Esophagus muscularis mucosa (tissue), 4 donors: ENCODE measurements at regions not wholly inside any gene's neighbourhood (a gene's known extent, or its start where the extent isn't known, plus 50 kb on each side); places are given as distances from the start of the nearest gene placed in this dataset.

ENCODE experiments used
- DNase-seq: peaks from one replicate; pipeline ENCODE4 v3.0.0-alpha.2; 2017; ENCODE audit errors: extremely low spot score
- H3K27ac ChIP-seq, 4 donors: fragments of 200-600 bp; sonication (generic); replicated peaks in 1 of 4; 1 replicate in 3 of 4; 2 replicates in 1 of 4; pipeline ENCODE4 v1.5.1; 2016 to 2019; ENCODE audit warnings: mild to moderate bottlenecking in 1 of 4
- H3K27me3 ChIP-seq, 4 donors: fragments of 200-600 bp; sonication (generic); one replicate each; pipeline versions ENCODE4 v1.5.1 to v1.6.0; 2016 to 2019
- H3K36me3 ChIP-seq, 4 donors: fragments of 200-600 bp; sonication (generic); one replicate each; pipeline ENCODE4 v1.5.1; 2016 to 2019
- H3K4me1 ChIP-seq, 4 donors: fragments of 200-600 bp; sonication (generic); one replicate each; pipeline ENCODE4 v1.5.1; 2016 to 2019
- H3K4me3 ChIP-seq, 4 donors: fragments of 200-600 bp; sonication (generic); 1 replicate in 2 of 4; 2 replicates in 2 of 4; pipeline ENCODE4 v1.5.1; 2016 to 2019; ENCODE audit warnings: mild to moderate bottlenecking in 4 of 4, moderate library complexity in 1 of 4
- H3K9me3 ChIP-seq, 4 donors: fragments of 200-600 bp; sonication (generic); 1 replicate in 3 of 4; 2 replicates in 1 of 4; pipeline ENCODE4 v1.5.1; 2016 to 2019
- EP300 ChIP-seq: sonication (generic); formaldehyde crosslinking; IDR thresholded peaks from one replicate; pipeline ENCODE4 v1.6.1; 2017; ENCODE audit warnings: antibody characterized with exemption
- POLR2A ChIP-seq: fragments of 450-650 bp; IDR thresholded peaks from one replicate; pipeline ENCODE4 v1.6.1; 2017; ENCODE audit warnings: antibody characterized with exemption, moderate library complexity, mild to moderate bottlenecking, low read depth
- POLR2AphosphoS5 ChIP-seq, 2 donors: sonication (generic); formaldehyde crosslinking; IDR thresholded peaks; one replicate each; pipeline ENCODE4 v1.6.1; 2017; ENCODE audit warnings: antibody characterized with exemption in 2 of 2
- WGBS: methylation state at CpG from one replicate; pipeline ENCODE4 v1.1.5; 2018; 5-methylcytosine and 5-hydroxymethylcytosine counted together
- intact Hi-C: fragments of 100-400 bp; cut with DNase I; formaldehyde crosslinking; loops from one replicate; pipeline ENCODE4 v1.15.1; 2023
- TF ChIP-seq, protein P1 (sequence below), 3 experiments: fragments of 200-600 bp in 2 of 3; fragments of 450-650 bp in 1 of 3; sonication (generic) in 2 of 3; IDR thresholded peaks; one replicate each; pipeline ENCODE4 v1.5.1; 2017 to 2019; ENCODE audit warnings: antibody characterized with exemption in 3 of 3, mild to moderate bottlenecking in 2 of 3, moderate library complexity in 1 of 3

DNA sequence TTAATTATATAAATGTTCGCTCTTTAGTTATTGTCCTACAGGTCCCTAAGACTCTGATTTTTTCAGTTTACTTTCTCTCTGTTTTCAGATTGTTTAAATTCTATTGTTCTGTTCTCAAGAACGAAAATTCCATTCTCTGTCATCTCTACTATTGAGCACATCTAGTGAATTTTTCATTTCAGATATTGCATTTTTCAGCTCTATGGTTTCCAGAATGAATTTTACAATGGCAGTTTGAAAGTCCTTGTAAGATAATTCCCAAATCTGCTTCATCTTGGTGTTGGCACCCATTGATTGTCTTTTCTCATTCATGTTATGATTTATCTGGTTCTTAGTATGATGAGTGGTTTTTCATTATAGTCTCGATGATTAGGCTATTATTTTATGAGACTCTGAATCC lies 519.6 kb upstream of the LRFN5 start:
- no peak overlapping the region for H3K27ac ChIP-seq
- peaks cover 0 to 13% (median 5%) of the 10 kb centered on the region in 4 donors for H3K9me3 ChIP-seq
- no peak for DNase-seq
- 88% methylated on average over 3 of the region's 3 CpGs for WGBS
- TF ChIP-seq, protein P1, sequence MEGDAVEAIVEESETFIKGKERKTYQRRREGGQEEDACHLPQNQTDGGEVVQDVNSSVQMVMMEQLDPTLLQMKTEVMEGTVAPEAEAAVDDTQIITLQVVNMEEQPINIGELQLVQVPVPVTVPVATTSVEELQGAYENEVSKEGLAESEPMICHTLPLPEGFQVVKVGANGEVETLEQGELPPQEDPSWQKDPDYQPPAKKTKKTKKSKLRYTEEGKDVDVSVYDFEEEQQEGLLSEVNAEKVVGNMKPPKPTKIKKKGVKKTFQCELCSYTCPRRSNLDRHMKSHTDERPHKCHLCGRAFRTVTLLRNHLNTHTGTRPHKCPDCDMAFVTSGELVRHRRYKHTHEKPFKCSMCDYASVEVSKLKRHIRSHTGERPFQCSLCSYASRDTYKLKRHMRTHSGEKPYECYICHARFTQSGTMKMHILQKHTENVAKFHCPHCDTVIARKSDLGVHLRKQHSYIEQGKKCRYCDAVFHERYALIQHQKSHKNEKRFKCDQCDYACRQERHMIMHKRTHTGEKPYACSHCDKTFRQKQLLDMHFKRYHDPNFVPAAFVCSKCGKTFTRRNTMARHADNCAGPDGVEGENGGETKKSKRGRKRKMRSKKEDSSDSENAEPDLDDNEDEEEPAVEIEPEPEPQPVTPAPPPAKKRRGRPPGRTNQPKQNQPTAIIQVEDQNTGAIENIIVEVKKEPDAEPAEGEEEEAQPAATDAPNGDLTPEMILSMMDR (IDR thresholded peaks at IDR 0.05): no peak
- TF ChIP-seq POLR2AphosphoS5 (IDR thresholded peaks at IDR 0.05): no peak
- no peak for TF ChIP-seq EP300
- no peak for TF ChIP-seq POLR2A
- H3K27me3 ChIP-seq: no peaks in the 10 kb centered on the region
- no peaks in the 10 kb centered on the region for H3K36me3 ChIP-seq
- intact Hi-C loops: no loop called here
- H3K4me1 ChIP-seq: no peaks in the 10 kb centered on the region
- H3K4me3 ChIP-seq: no peak overlapping the region

DNA sequence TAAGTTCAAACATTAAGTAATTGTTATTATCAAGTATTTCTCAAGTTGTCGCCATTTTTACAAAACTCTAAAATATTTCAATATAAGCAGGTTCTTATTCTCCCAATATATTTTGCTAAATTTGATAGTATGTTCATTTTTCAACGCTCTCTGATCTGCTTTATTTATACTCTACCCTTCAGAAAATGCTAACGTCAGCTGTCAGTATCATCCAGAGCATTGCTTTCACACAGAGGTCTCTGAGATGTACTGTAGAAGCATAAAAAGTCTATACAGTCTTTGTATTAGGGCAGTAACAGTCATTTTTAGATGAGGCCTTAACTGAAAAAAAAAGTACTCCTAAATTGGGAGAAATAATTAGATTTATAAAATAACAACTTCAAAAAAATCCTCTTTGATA lies 533.1 kb upstream of the LRFN5 start:
- TF ChIP-seq, protein P1 (IDR thresholded peaks at IDR 0.05): no peak
- TF ChIP-seq POLR2A: no peak
- no peak for TF ChIP-seq POLR2AphosphoS5 (IDR thresholded peaks at IDR 0.05)
- TF ChIP-seq EP300: no peak
- Histone ChIP-seq H3K4me3 (no peak overlapping the region), H3K9me3 (no peaks in the 10 kb centered on the region), H3K27me3 (no peaks in the 10 kb centered on the region), H3K36me3 (no peaks in the 10 kb centered on the region), H3K4me1 (no peaks in the 10 kb centered on the region), H3K27ac (no peak overlapping the region)
- DNase-seq: no peak
- 79% methylated on average over 3 of the region's 3 CpGs for WGBS
- intact Hi-C loops: no loop called here

DNA sequence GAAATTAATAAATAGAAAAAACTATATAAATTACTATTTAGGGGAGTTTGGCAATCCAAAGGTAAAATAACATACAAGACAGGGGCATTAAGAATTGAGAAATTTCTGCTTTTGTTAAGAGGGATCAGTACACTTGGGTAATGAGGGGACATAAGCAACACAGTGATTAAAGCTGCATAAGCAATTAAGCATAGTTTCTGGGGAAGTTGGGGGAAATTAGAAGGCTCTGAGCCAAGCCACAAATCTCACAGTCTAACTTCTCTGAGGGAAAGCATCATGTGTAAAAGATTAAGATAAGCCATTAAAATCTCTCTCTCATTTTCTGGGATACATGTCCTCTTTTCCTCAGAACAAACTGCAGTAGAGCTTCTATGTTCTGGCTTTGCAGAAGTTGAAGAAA lies 533.9 kb upstream of the LRFN5 start:
- no peaks in the 10 kb centered on the region for H3K27me3 ChIP-seq
- TF ChIP-seq, protein P1 (IDR thresholded peaks at IDR 0.05): no peak
- TF ChIP-seq EP300: no peak
- TF ChIP-seq POLR2A: no peak
- TF ChIP-seq POLR2AphosphoS5 (IDR thresholded peaks at IDR 0.05): no peak
- H3K36me3 ChIP-seq: no peaks in the 10 kb centered on the region
- intact Hi-C loops: no loop called here
- H3K4me1 ChIP-seq: no peaks in the 10 kb centered on the region
- no peak overlapping the region for H3K27ac ChIP-seq
- no peak overlapping the region for H3K4me3 ChIP-seq
- H3K9me3 ChIP-seq: no peaks in the 10 kb centered on the region
- no peak for DNase-seq

DNA sequence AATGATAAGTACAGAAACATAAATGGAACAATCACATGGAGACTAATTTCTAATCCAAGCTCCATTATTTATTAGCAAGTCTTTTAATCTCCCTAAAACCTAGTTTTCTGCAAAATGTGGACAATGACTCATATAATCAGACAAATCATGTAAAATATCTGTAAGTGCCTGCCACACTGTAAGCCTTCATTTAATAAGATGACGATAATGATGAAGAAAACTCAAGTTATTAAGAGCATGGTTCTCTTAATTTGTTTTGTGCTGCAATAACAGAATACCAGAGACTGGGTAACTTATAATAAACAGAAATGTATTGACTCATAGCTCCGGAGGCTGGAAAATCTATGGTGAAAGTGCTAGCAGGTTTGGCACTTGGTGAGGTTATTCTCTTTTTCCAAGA lies 535.3 kb upstream of the LRFN5 start:
- Histone ChIP-seq H3K36me3 (no peaks in the 10 kb centered on the region), H3K4me3 (no peak overlapping the region), H3K27ac (no peak overlapping the region), H3K9me3 (no peaks in the 10 kb centered on the region), H3K4me1 (no peaks in the 10 kb centered on the region), H3K27me3 (no peaks in the 10 kb centered on the region)
- no peak for TF ChIP-seq POLR2AphosphoS5 (IDR thresholded peaks at IDR 0.05)
- TF ChIP-seq POLR2A: no peak
- TF ChIP-seq EP300: no peak
- TF ChIP-seq, protein P1 (IDR thresholded peaks at IDR 0.05): no peak
- DNase-seq: no peak
- 89% methylated on average over 2 of the region's 2 CpGs for WGBS
- intact Hi-C loops: no loop called here

DNA sequence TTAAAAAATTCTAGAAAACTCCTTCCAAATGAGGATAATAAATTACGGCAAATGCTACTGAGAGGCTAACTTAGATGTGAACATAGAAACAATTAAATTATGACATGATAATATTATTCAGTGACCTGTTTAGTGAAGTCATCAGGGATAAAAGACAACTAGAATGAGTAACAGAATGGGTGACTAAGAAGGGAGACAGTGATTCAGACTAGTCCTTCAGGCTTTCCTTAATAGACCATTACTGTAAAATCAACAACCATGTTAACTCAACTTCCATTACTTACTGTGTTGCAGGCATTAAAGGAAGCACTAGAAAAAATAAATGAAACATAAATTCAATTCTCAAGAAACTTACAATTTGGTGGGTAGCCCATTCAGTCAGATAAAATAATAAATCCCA lies 543.9 kb upstream of the LRFN5 start:
- Histone ChIP-seq H3K27ac (no peak overlapping the region), H3K4me3 (no peak overlapping the region), H3K27me3 (no peaks in the 10 kb centered on the region), H3K36me3 (no peaks in the 10 kb centered on the region), H3K4me1 (no peaks in the 10 kb centered on the region), H3K9me3 (no peaks in the 10 kb centered on the region)
- WGBS: 95% methylated on average over 1 of the region's 1 CpG
- intact Hi-C loops: no loop called here
- TF ChIP-seq EP300 (no peak), POLR2AphosphoS5 (IDR thresholded peaks at IDR 0.05) (no peak), POLR2A (no peak)
- TF ChIP-seq, protein P1 (IDR thresholded peaks at IDR 0.05): no peak
- no peak for DNase-seq
